Trophoblast cell (in vitro differentiated cells and primary cell): ENCODE measurements at regions not wholly inside any gene's neighbourhood (a gene's known extent, or its start where the extent isn't known, plus 50 kb on each side); places are given as distances from the start of the nearest gene placed in this dataset.

Source experiments
- DNase-seq, 2 donors: peaks; one replicate each; pipeline ENCODE4 v3.0.0-alpha.2; 2016
- H2AFZ ChIP-seq: 2 replicates; pipeline ENCODE4 v1.6.1; 2013; ENCODE audit warnings: low read length, moderate library complexity, mild to moderate bottlenecking; ENCODE audit not compliant: insufficient read depth, poor library complexity
- H2AK5ac ChIP-seq: 2 replicates; pipeline ENCODE4 v1.6.1; 2013; ENCODE audit warnings: mild to moderate bottlenecking, low read length
- H2BK120ac ChIP-seq: 2 replicates; pipeline ENCODE4 v1.6.1; 2013; ENCODE audit warnings: low read length, mild to moderate bottlenecking, moderate library complexity; ENCODE audit not compliant: insufficient read depth, poor library complexity
- H2BK12ac ChIP-seq: 2 replicates; pipeline ENCODE4 v1.6.1; 2013; ENCODE audit warnings: mild to moderate bottlenecking, low read length, moderate library complexity
- H2BK5ac ChIP-seq: 2 replicates; pipeline ENCODE4 v1.6.1; 2013; ENCODE audit warnings: low read length, low read depth, moderate library complexity, mild to moderate bottlenecking; ENCODE audit not compliant: poor library complexity
- H3K14ac ChIP-seq: 2 replicates; pipeline ENCODE4 v1.6.1; 2013; ENCODE audit warnings: mild to moderate bottlenecking, low read length
- H3K18ac ChIP-seq: 2 replicates; pipeline ENCODE4 v1.6.1; 2013; ENCODE audit warnings: mild to moderate bottlenecking, low read length
- H3K23ac ChIP-seq: 2 replicates; pipeline ENCODE4 v1.6.1; 2013; ENCODE audit warnings: low read length
- H3K27ac ChIP-seq: 2 replicates; pipeline ENCODE4 v1.5.1; 2013; ENCODE audit warnings: low read depth, mild to moderate bottlenecking, inconsistent platforms, low read length, moderate library complexity
- H3K27me3 ChIP-seq: 2 replicates; pipeline ENCODE4 v1.6.1; 2013; ENCODE audit warnings: inconsistent platforms, mild to moderate bottlenecking, low read length, moderate library complexity; ENCODE audit not compliant: insufficient read depth
- H3K36me3 ChIP-seq, 2 experiments: 1 replicate in 1 of 2; 2 replicates in 1 of 2; pipeline ENCODE4 v1.6.1; 2013; ENCODE audit warnings: low read length in 2 of 2, mild to moderate bottlenecking in 2 of 2, moderate library complexity in 1 of 2; ENCODE audit not compliant: insufficient read depth in 2 of 2, control insufficient read depth in 1 of 2
- H3K4ac ChIP-seq: 2 replicates; pipeline ENCODE4 v1.6.1; 2013; ENCODE audit warnings: low read depth, mild to moderate bottlenecking, low read length, moderate library complexity
- H3K4me1 ChIP-seq, 2 experiments: 1 replicate in 1 of 2; 2 replicates in 1 of 2; pipeline ENCODE4 v1.6.1; 2013; ENCODE audit warnings: low read length in 2 of 2, mild to moderate bottlenecking in 2 of 2, moderate library complexity in 1 of 2; ENCODE audit not compliant: insufficient read depth in 2 of 2, control insufficient read depth in 1 of 2
- H3K4me2 ChIP-seq: 2 replicates; pipeline ENCODE4 v1.6.1; 2013; ENCODE audit warnings: inconsistent platforms, mild to moderate bottlenecking, low read length, moderate library complexity
- H3K4me3 ChIP-seq: 2 replicates; pipeline ENCODE4 v1.5.1; 2013; ENCODE audit warnings: mild to moderate bottlenecking, low read depth, low read length, inconsistent platforms
- H3K79me1 ChIP-seq: one replicate; pipeline ENCODE4 v1.6.1; 2013; ENCODE audit warnings: low read length
- H3K79me2 ChIP-seq: 2 replicates; pipeline ENCODE4 v1.6.1; 2013; ENCODE audit warnings: low read length, mild to moderate bottlenecking; ENCODE audit not compliant: control insufficient read depth, insufficient read depth, poor library complexity
- H3K9ac ChIP-seq: 2 replicates; pipeline ENCODE4 v1.6.1; 2013; ENCODE audit warnings: mild to moderate bottlenecking, low read length
- H3K9me3 ChIP-seq: 2 replicates; pipeline ENCODE4 v1.6.1; 2013; ENCODE audit warnings: low read depth, mild to moderate bottlenecking, control low read depth, inconsistent platforms, low read length; ENCODE audit not compliant: insufficient read depth
- H4K12ac ChIP-seq: 2 replicates; pipeline ENCODE4 v1.6.1; 2013; ENCODE audit warnings: low read depth, mild to moderate bottlenecking, low read length, moderate library complexity
- H4K8ac ChIP-seq: 2 replicates; pipeline ENCODE4 v1.6.1; 2013; ENCODE audit warnings: low read depth, mild to moderate bottlenecking, low read length, moderate library complexity
- H4K91ac ChIP-seq: one replicate; pipeline ENCODE4 v1.6.1; 2013; ENCODE audit warnings: low read depth, mild to moderate bottlenecking, low read length, moderate library complexity
- WGBS: extraction: QIAGEN DNeasy Blood & Tissue Kit; methylation state at CpG from one replicate; pipeline ENCODE4 v1.1.7; 2013; ENCODE audit warnings: missing lambda C conversion rate; ENCODE audit not compliant: insufficient read length, insufficient coverage; ENCODE audit errors: extremely low coverage; 5-methylcytosine and 5-hydroxymethylcytosine counted together

GRCh38 chr1:116265931-116266863 lies 106.8 kb upstream of the ATP1A1 start:
- WGBS: no CpG with 5 or more reads among the region's 6 CpGs

GRCh38 chr1:116266864-116267212 lies 106.2 kb upstream of the ATP1A1 start:
- Histone ChIP-seq H3K14ac (no peak overlapping the region), H3K9me3 (no peaks in the 10 kb centered on the region), H3K27ac (no peak overlapping the region), H3K79me2 (no peaks in the 10 kb centered on the region), H3K36me3 (no peaks in the 10 kb centered on the region), H4K8ac (no peak overlapping the region), H3K4me3 (no peak overlapping the region), H2BK5ac (no peak overlapping the region), H3K4ac (no peak overlapping the region), H2AFZ (no peak overlapping the region), H3K27me3 (no peaks in the 10 kb centered on the region), H3K23ac (no peak overlapping the region), H3K4me2 (no peak overlapping the region), H3K9ac (no peak overlapping the region), H3K79me1 (no peaks in the 10 kb centered on the region), H4K12ac (no peak overlapping the region), H2BK120ac (no peak overlapping the region), H3K18ac (no peak overlapping the region), H2AK5ac (no peak overlapping the region), H3K4me1 (no peaks in the 10 kb centered on the region), H2BK12ac (no peak overlapping the region), H4K91ac (no peak overlapping the region)
- DNase-seq: no peak
- WGBS: no CpG with 5 or more reads among the region's 4 CpGs

More at GRCh38 chr1:116265931-116266863, 106.8 kb upstream of the ATP1A1 start:
- H2BK12ac ChIP-seq: no peak overlapping the region
- H4K8ac ChIP-seq: no peak overlapping the region
- no peak overlapping the region for H3K23ac ChIP-seq
- H3K4me1 ChIP-seq: no peaks in the 10 kb centered on the region
- H3K9ac ChIP-seq: no peak overlapping the region
- DNase-seq: no peak
- H2AFZ ChIP-seq: no peak overlapping the region
- no peaks in the 10 kb centered on the region for H3K79me1 ChIP-seq
- H4K91ac ChIP-seq: no peak overlapping the region
- H3K27me3 ChIP-seq: no peaks in the 10 kb centered on the region
- no peak overlapping the region for H3K4me3 ChIP-seq
- H3K36me3 ChIP-seq: no peaks in the 10 kb centered on the region
- no peak overlapping the region for H3K4ac ChIP-seq
- H2BK120ac ChIP-seq: no peak overlapping the region
- H3K4me2 ChIP-seq: no peak overlapping the region
- H3K79me2 ChIP-seq: no peaks in the 10 kb centered on the region
- no peak overlapping the region for H3K14ac ChIP-seq
- no peak overlapping the region for H2AK5ac ChIP-seq
- H2BK5ac ChIP-seq: no peak overlapping the region
- no peak overlapping the region for H3K18ac ChIP-seq
- no peak overlapping the region for H3K27ac ChIP-seq
- no peak overlapping the region for H4K12ac ChIP-seq
- no peaks in the 10 kb centered on the region for H3K9me3 ChIP-seq

DNA sequence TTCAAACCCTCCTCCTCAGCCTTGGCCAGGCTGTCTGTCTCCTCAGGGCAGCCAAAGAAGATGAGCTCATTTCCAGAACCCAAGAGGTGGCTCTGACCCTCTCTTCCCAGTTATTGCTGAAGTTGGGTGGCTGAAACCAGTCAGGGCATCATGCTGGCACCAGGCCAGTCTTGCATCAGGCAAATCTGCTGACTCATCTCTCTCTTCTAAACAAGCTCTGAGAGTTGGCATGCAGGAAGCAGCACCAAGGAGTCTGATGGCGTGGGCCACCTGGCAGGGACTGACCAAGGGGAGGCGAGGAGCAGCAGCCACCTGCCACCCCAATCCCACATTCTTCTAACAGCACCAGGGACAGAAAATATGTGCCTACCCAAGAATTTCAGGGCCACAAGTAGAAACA lies 104.8 kb upstream of the ATP1A1 start:
- Histone ChIP-seq H3K27me3 (no peaks in the 10 kb centered on the region), H2BK5ac (no peak overlapping the region)
- no CpG with 5 or more reads among the region's 2 CpGs for WGBS

GRCh38 chr1:116270316-116271057 lies 102.6 kb upstream of the ATP1A1 start:
- Histone ChIP-seq H3K79me2 (no peaks in the 10 kb centered on the region), H4K8ac (no peak overlapping the region), H3K4me1 (no peaks in the 10 kb centered on the region), H2AK5ac (no peak overlapping the region), H4K12ac (no peak overlapping the region), H3K23ac (no peak overlapping the region), H3K27ac (no peak overlapping the region), H3K4me2 (no peak overlapping the region), H2AFZ (no peak overlapping the region), H3K9ac (no peak overlapping the region), H3K79me1 (no peaks in the 10 kb centered on the region), H2BK120ac (no peak overlapping the region), H3K18ac (no peak overlapping the region), H3K4ac (no peak overlapping the region), H3K36me3 (no peaks in the 10 kb centered on the region), H3K27me3 (no peaks in the 10 kb centered on the region), H3K9me3 (peaks cover 1% of the 10 kb centered on the region), H2BK5ac (no peak overlapping the region), H2BK12ac (no peak overlapping the region), H3K14ac (no peak overlapping the region), H3K4me3 (no peak overlapping the region), H4K91ac (no peak overlapping the region)
- no CpG with 5 or more reads among the region's 2 CpGs for WGBS
- no peak for DNase-seq

More for the DNA sequence above, 104.8 kb upstream of the ATP1A1 start:
- Histone ChIP-seq H3K4me1 (no peaks in the 10 kb centered on the region), H3K9ac (no peak overlapping the region), H3K4ac (no peak overlapping the region), H3K9me3 (no peaks in the 10 kb centered on the region), H2AFZ (no peak overlapping the region), H3K4me2 (no peak overlapping the region), H4K8ac (no peak overlapping the region), H3K79me2 (no peaks in the 10 kb centered on the region), H4K12ac (no peak overlapping the region), H2BK120ac (no peak overlapping the region), H4K91ac (no peak overlapping the region), H3K18ac (no peak overlapping the region), H2BK12ac (no peak overlapping the region), H3K79me1 (no peaks in the 10 kb centered on the region), H3K36me3 (no peaks in the 10 kb centered on the region), H3K27ac (no peak overlapping the region), H2AK5ac (no peak overlapping the region), H3K4me3 (no peak overlapping the region), H3K23ac (no peak overlapping the region), H3K14ac (no peak overlapping the region)
- no peak for DNase-seq
